HTR-8/SVneo (cell line): ENCODE measurements at regions not wholly inside any gene's neighbourhood (a gene's known extent, or its start where the extent isn't known, plus 50 kb on each side); places are given as distances from the start of the nearest gene placed in this dataset.

ENCODE experiments used
- DNase-seq: peaks from one replicate; pipeline ENCODE4 v3.0.0; 2011; ENCODE audit warnings: low spot score, mixed read lengths; ENCODE audit not compliant: insufficient read length
- FAIRE-seq: peaks from 2 replicates; lab custom pipeline; 2011; peaks lifted over from hg19 to GRCh38; lab: Jason Lieb, UNC

DNA sequence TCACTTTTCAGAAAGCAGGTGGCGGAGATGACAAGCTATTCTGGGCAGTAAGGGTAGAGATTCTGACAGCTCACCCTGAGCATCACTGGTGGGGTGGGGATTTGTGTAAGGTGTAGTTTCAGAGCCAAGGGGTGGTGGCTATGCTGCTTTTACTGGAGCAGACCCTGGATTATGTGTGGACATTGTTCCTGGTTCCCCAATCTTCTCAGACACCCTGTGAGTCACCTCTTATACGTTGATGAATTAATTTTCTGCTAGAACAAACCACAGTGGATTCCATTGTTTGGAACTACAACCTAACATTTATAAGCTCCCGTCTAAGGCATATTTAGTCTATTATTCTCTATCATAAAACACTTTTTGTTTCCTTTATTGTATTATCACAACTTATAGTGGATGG is 169.5 kb upstream of the COL8A1 start:
- FAIRE-seq (no peak), DNase-seq (no peak)

DNA sequence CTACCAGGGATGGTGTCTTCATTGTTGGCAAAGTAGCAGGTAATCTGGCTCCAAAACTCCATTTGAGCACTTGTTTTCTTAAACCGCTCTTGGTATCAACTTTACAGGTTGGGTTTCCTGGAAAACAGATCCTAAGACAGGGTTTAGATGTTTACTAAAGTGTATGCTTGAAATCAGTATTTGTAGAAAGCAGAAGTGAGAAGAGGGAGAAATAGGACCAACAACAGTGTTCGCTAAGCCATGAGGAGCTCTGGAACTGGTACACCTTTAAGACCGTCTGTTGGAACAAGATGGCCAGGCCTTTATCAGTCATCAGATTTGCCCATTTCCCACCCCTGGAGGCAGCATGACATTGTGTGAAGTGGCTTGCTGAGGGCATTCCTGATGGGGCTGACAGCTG is 171.0 kb upstream of the COL8A1 start:
- FAIRE-seq (no peak), DNase-seq (no peak)

- DNase-seq (no peak), FAIRE-seq (no peak)
Observed at GRCh38 chr3:99466331-99466730, 172.1 kb upstream of the COL8A1 start.

GRCh38 chr3:99458013-99458412 is 180.4 kb upstream of the COL8A1 start:
- no peak for DNase-seq

GRCh38 chr3:99442599-99442998 is 195.8 kb upstream of the COL8A1 start:
- no peak for FAIRE-seq
- DNase-seq: no peak

More at GRCh38 chr3:99458013-99458412, 180.4 kb upstream of the COL8A1 start:
- peak; percentile 26 for FAIRE-seq

GRCh38 chr3:99439892-99440291 is 198.5 kb upstream of the COL8A1 start:
- no peak for FAIRE-seq
- peak; percentile 2 for DNase-seq

DNA sequence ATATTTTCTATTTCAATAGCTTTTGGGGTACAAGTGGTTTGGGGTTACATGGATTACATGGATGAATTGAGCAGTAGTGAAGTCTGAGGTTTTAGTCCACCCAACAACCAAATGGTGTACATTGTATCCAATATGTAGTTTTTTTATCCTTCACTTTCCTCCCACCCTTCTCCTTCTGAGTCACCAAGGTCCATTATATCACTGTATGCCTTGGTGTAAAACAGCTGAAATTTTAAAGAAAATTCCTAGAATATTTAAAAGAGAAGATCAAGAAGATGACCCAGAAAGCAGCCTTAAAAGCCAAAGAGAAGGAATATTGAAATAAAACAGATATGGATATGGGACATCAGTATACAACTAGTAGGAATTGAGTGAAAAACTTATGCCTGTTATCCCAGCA is 204.2 kb upstream of the COL8A1 start:
- no peak for DNase-seq
- no peak for FAIRE-seq

- FAIRE-seq (no peak), DNase-seq (no peak)
Observed at GRCh38 chr3:99430348-99431134, 207.9 kb upstream of the COL8A1 start.

DNA sequence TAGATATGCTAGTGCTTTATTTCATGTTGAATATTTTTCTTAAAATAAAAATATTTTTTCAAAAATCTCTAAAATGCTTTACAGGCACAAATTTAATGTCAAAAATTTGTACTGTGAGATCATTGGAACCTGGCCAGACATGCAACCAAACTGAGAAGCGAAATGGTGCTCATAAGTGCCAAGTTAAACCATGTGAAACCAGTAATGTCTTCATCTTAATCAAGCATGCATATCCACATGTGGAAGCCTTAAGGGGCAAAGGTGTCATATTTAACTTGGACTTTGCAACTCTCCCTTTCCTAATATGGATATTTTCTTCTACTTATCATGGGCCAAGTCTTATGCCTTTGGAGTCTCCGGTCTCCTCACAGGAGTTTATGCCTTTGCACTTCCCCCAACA is 208.9 kb upstream of the COL8A1 start:
- DNase-seq (no peak), FAIRE-seq (no peak)

- DNase-seq (no peak), FAIRE-seq (no peak)
Observed at GRCh38 chr3:99425930-99426329, 212.5 kb upstream of the COL8A1 start.

- FAIRE-seq (no peak), DNase-seq (no peak)
Observed at GRCh38 chr3:99419116-99419515, 219.3 kb upstream of the COL8A1 start.

DNA sequence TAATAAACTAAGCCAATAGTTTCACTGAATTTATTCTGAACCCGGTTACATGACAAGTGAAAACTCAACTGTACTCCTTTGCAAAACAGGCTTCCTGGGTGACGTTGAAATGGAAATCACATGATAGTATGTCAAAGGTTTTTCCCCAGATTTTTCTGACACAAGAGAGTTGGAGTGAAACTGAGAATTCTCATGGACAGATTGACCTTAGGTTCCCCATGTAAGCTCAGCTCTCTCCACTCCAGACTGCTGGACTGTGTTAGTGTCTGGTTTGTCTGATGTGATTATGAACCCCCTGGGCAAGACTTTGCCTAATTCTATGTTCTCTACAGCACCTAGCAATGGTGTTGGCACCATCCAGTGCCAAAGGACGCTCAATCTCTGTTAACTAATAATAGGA is 219.7 kb upstream of the COL8A1 start:
- DNase-seq: no peak
- no peak for FAIRE-seq

DNA sequence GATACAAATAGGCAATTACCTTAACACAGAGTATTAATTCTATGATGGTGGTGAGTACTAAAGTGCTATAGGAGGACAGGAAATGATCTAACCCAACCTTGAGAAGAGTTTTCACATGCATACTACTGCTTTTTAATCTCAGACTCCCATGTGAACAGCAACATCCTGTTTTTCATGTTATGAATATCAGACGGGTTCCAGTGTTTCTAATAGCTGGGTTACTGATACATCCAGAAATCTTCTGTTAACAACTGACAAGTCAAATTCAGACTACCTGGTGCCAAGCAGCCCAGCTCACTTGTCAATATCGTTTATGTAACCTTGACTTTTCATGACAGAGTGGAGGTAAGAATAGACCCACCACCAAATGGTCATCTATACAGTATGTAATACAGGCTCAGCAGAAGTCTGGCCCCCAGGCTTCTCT is 220.2 kb upstream of the COL8A1 start:
- peak; percentile 58 for FAIRE-seq
- DNase-seq: no peak

- DNase-seq (peak; percentile 45), FAIRE-seq (no peak)
Observed at GRCh38 chr3:99413504-99413903, 224.9 kb upstream of the COL8A1 start.

GRCh38 chr3:99410789-99411311 is 227.5 kb upstream of the COL8A1 start:
- FAIRE-seq (no peak), DNase-seq (peak; percentile 53)

DNA sequence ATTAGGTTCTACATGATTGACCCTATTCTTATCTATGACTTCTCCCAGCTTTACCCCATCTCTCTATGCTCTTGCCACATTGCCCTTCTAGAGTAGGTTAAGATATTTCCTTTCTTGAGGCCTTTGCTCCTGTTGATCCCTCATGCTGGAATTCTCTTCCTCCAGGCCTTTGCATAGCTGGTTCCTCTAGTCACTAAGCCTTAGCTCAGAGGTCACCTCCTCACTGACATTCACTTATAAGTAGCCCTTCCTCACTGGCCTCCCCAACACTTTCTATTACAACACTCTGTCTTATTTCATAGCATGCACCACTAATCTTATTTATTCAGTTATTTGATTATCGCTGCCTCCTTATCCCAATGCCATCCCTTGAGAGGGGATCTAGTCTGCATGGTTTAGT is 228.4 kb upstream of the COL8A1 start:
- no peak for DNase-seq
- FAIRE-seq: no peak

- no peak for FAIRE-seq
Observed at GRCh38 chr3:99407257-99407656, 231.1 kb upstream of the COL8A1 start.

DNA sequence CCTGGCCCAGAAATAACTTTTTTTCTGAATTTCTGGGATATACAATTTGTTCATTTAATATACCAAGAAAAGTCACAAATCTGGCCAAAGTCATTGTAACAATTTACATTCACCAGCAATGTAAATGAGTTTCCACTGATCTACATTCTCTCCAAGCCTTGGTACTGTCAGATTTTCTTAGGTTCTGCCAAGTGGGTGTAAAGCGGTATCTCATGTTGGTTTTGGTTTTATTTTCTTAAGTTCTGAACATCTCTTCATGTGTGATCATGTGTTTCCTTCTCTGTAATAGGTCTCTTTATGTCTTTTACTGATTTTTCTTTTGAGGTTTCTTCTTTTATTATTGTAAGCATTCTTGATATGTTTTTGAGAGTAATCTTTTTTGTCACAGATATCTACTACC is 235.6 kb upstream of the COL8A1 start:
- DNase-seq (no peak), FAIRE-seq (no peak)

More at GRCh38 chr3:99407257-99407656, 231.1 kb upstream of the COL8A1 start:
- DNase-seq: no peak

- FAIRE-seq (no peak), DNase-seq (no peak)
Observed at GRCh38 chr3:99400352-99400751, 238.0 kb upstream of the COL8A1 start.

DNA sequence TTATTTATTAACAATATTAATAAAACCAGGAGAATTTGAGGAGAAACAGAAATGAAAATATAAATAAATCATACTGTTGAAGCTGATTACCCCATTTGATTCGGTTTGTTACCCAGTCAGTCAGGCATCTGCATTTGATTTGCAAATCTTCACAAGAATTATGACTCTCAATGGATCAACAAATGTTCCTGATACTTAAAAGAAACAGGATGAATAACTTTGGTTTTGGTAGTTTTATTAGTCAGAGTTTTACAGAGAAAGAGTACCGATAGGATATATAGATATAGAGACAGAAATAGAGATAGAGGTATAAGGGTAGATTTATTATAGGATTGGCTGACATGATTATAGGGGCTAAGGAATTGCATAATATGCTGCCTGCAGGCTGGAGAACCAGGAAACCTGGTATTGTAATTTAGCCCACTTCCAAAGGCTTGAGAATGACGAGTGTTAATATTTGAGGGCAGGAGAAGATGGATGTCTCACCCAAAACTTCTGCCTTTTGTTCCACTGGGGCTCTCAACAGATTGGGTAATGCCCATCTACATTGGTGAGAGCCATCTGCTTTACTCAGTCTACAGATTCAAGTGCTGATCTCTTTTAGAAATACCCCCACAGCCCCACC is 241.6 kb upstream of the COL8A1 start:
- DNase-seq (no peak), FAIRE-seq (no peak)
